HG02943 (cell line): ENCODE measurements at regions not wholly inside any gene's neighbourhood (a gene's known extent, or its start where the extent isn't known, plus 50 kb on each side); places are given as distances from the start of the nearest gene placed in this dataset.
"Not testable (repeated sequence)": the region's sequence is repeated elsewhere in the genome, so short reads cannot be mapped to it uniquely, and the experiment has no call there.

ENCODE experiments used
- ATAC-seq: cut with Tn5 transposase; IDR thresholded peaks from one replicate; pipeline ENCODE4 v1.9.1; 2021; ENCODE audit warnings: mild to moderate bottlenecking, low read depth, moderate library complexity; ENCODE audit not compliant: unreplicated experiment

GRCh38 chr2:192719629-192720028 is 524.9 kb upstream of the TMEFF2 start:
- no peak for ATAC-seq

- no peak for ATAC-seq
Observed at GRCh38 chr2:192718340-192718739, 523.6 kb upstream of the TMEFF2 start.

- ATAC-seq: no peak
Observed at GRCh38 chr2:192700934-192701333, 506.2 kb upstream of the TMEFF2 start.

GRCh38 chr2:192697880-192698279 is 503.1 kb upstream of the TMEFF2 start:
- ATAC-seq: no peak

- ATAC-seq: no peak
Observed at GRCh38 chr2:192696857-192697256, 502.1 kb upstream of the TMEFF2 start.

GRCh38 chr2:192687015-192687414 is 492.3 kb upstream of the TMEFF2 start:
- no peak for ATAC-seq

- not testable (repeated sequence) for ATAC-seq
Observed at GRCh38 chr2:192682511-192682910, 487.8 kb upstream of the TMEFF2 start.

- no peak for ATAC-seq
Observed at GRCh38 chr2:192675681-192676080, 480.9 kb upstream of the TMEFF2 start.

- no peak for ATAC-seq
Observed at GRCh38 chr2:192669505-192670091, 474.9 kb upstream of the TMEFF2 start.

GRCh38 chr2:192660555-192660954 is 465.8 kb upstream of the TMEFF2 start:
- ATAC-seq: not testable (repeated sequence)

GRCh38 chr2:192657362-192657761 is 462.6 kb upstream of the TMEFF2 start:
- no peak for ATAC-seq

GRCh38 chr2:192655916-192656315 is 461.2 kb upstream of the TMEFF2 start:
- no peak for ATAC-seq

- no peak for ATAC-seq
Observed at GRCh38 chr2:192645811-192646598, 451.3 kb upstream of the TMEFF2 start.

GRCh38 chr2:192634557-192634956 is 439.8 kb upstream of the TMEFF2 start:
- ATAC-seq: no peak

- no peak for ATAC-seq
Observed at GRCh38 chr2:192628017-192628416, 433.3 kb upstream of the TMEFF2 start.

GRCh38 chr2:192615105-192615504 is 420.4 kb upstream of the TMEFF2 start:
- ATAC-seq: no peak

- ATAC-seq: no peak
Observed at GRCh38 chr2:192604295-192604694, 409.6 kb upstream of the TMEFF2 start.

- not testable (repeated sequence) for ATAC-seq
Observed at GRCh38 chr2:192598649-192599048, 403.9 kb upstream of the TMEFF2 start.

GRCh38 chr2:192593561-192593960 is 398.8 kb upstream of the TMEFF2 start:
- no peak for ATAC-seq

GRCh38 chr2:192591617-192592016 is 396.9 kb upstream of the TMEFF2 start:
- ATAC-seq: no peak

GRCh38 chr2:192585418-192585817 is 390.7 kb upstream of the TMEFF2 start:
- ATAC-seq: no peak

GRCh38 chr2:192584976-192585375 is 390.2 kb upstream of the TMEFF2 start:
- ATAC-seq: no peak
